Stimulated activated CD4-positive, alpha-beta T cell treated with anti-CD3 and anti-CD28 coated beads, Interleukin-15, amount 100 ng/mL, for 48 hours (primary cell): ENCODE measurements at regions not wholly inside any gene's neighbourhood (a gene's known extent, or its start where the extent isn't known, plus 50 kb on each side); places are given as distances from the start of the nearest gene placed in this dataset.

Experiments
- DNase-seq, 2 donors: peaks; one replicate each; pipeline ENCODE4 v3.0.0-alpha.2; 2020; ENCODE audit warnings: low read depth in 2 of 2

DNA sequence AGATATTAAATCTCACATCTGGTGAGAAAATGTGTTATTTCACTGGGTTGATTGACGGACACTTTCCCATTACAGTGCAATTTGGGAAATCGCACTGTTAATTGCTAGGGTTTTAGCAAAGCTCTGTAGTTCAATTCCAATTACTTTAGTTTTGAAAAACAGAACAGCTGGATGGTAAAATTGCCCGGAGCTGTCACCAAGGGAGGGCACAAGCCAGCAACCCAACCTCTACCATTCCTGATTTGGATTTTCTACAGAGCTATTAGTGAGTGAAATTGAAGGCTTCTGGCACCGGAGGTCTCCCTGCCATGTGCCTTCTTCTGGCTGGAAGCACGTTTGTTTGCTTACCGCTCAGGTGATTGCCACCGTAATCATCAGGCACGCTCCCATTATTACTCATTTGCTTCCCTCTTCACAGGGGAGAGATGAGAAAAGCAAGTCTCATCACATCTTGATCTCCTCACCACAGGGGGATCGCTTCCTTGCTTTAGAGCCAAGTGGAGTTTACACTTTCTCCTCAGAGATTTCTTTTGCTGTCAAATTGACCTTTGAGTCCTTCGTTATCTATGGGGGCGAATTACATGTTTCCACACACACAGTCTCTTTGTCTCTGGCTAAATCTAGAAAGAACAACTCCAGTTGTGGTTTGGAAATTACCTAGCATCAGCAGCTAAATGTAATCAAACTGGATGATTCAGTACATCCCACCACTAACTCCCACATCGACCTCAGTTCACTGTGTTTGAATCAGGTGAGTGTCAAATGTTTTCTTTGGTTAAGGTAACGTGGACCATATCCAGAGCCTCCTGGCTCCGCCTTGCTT lies 421.7 kb upstream of the GOLIM4 start:
- no peak for DNase-seq

DNA sequence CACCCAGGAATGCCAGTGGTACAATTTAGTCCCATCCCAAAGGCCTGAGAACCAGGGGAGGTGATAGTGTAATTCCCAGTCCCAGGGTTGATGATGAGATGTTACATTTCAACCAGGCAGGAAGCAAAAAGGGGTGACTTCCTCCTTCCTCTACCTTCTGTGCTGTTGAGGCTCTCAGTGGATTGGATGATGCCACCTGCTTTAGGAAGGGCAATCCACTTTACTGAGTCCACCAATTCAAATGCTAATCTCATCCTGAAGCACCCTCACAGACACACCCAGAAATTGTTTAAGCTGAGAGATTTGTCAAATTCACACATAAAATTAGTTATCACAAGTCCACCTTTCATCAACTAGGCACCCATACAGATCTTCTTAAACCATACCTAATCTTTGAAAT lies 418.5 kb upstream of the GOLIM4 start:
- DNase-seq, result no peak

DNA sequence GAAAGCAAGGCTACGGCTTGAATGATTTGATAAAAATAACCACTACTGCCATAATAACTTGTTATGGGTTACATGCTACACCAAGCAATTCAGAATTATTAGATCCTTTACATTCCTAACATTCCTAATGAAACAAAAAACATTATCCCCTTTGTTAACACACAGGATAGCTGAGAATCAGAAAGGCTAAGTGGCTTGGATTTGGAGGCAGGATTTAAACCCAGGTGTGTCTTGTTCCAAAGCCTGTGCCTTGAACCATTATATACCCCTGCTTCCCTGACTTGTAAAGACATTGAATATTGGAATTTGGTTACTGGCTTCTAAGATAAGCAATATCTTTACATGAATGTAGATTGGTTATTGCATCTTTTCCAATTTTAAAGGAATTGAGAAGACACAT lies 417.1 kb upstream of the GOLIM4 start:
- no peak for DNase-seq

DNA sequence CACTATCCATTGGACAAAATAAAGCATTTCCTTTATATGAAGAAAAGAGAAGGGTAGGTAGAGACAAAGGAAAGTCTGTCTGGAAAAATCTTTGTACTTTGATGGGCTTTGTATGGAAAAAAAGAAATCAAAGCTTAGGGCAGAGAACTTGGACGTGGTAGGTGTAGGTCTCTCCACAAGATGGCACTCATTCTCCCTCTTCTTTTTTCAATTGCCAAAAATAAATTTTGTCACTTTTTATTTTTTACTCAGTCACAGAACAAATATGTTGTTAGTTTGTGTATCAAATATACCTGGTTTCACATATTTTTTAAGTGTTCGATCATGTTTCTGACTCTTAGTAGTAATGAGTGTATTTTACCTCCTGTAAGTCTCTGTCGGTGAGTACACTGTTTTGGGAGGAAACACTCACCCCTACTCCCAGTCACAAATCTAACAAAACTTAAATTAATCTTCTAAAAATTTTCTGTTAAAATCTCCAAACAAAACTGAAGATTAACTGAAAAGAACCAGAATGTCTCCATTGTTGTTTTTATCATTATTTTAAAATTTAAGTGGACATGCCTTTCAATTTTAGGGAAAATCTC lies 415.8 kb upstream of the GOLIM4 start:
- no peak for DNase-seq

GRCh38 chr3:168506589-168506988 lies 410.9 kb upstream of the GOLIM4 start:
- DNase-seq, result no peak

- no peak for DNase-seq
Observed at GRCh38 chr3:168501570-168501969, 405.8 kb upstream of the GOLIM4 start.

- no peak for DNase-seq
Observed at GRCh38 chr3:168498194-168498593, 402.5 kb upstream of the GOLIM4 start.

DNA sequence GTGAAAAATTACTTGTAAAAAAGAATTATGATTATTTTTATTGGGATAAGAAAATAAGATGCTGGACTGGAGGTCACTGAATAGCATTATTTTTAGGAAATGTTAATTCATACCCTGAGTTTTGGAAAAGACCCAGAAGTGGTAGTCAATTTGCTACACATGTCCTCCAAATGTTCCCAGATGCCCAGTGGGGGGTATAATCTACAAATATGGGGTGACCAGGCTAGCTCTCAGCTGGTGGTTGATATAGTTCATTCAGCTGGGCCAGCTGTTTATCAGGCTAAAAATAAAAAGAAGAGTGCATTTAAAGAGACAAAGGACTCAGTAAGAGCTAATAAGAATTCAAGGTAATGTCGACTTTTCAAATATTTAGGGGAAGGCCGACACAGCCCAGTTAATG lies 402.0 kb upstream of the GOLIM4 start:
- DNase-seq, result no peak

- no peak for DNase-seq
Observed at GRCh38 chr3:168497183-168497582, 401.5 kb upstream of the GOLIM4 start.

- DNase-seq, result no peak
Observed at GRCh38 chr3:168495932-168496331, 400.2 kb upstream of the GOLIM4 start.

DNA sequence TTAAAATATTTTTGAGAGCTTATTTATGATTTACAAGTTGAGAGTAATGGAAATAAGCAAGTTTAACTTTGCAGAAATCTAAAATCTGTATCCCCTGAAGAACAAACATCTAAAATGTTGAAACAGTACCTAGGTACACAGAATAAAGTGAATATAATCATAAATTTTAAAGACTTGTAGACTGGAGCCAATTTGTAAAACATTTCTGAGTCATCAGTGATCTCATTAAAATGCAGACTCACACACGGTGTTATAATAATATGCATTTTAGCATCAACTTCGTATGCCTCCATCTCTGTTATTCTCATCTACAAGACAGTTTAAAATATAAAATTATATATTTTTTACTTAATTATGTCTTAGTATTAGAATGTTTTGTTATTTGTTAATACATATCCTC lies 399.5 kb upstream of the GOLIM4 start:
- DNase-seq, result no peak

DNA sequence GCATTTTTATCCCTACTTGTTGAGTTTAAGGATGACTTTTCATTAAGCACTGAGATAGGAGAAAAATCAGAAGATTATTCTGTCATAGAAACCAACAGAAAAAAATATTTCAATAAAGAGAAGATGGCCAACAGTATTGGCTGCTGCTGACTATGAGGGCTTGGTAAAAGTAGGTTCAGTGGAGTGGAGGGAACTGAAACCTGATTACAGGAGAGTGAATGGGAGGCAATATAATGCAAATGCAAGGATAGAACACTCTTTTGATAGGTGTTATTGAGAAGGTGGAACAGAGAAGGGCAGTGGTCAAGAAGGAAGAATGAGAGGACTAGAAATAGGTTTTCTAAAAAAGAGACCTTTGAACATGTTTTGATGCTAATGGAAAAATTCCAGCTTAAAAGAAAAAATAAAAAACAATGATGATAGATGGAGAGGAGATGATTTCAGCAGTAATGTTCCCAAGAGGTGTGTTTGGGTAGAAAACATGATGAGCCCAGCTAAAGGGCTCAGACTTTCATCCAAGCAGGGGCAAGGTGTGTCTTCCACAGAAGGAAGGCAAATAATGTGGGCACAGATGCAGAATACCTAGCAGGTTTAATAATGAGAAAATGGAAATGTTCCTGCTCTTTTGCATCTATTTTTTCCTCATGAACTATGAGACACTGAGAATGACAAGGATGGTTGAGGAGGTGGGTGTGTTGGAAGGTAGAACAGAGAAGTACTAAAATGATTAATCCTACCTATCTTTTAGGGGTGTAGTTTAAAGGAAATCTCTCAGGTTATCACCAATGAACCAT lies 397.9 kb upstream of the GOLIM4 start:
- no peak for DNase-seq

DNA sequence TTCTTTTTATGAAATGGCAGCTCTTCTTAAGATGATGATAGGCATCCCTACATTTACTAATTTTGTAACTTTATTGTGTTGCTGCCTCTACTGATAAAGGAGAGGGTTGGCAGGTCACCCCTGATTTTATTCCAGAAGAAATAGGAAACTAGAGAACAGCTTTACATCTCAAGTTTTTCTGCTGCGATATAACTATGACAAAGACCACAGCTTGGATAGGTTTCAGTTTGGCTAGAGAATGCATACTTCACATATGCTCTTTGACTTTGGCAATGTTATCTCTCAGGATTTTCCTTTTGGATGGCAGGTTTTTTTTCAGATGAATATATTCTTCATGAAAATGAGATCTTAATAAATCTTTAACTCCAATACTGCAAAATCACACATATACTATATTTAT lies 395.3 kb upstream of the GOLIM4 start:
- no peak for DNase-seq

DNA sequence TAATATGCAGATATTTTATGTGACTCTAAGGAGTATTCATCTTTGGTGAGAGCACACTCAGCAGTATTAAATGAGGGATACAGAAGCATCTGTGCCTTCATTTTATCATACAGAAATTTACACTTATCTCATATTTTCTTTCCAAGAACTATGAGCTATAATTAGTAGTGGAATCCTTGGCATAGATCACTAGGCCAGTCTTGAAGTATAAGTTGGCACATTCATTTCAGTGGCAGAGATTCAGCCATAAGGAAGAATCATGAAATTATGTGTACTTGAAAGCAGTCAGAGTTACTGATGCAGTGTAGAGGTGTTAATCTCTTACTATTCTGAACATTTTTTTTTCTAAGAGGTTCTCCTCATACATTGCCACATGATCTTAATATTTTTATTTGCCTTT lies 393.6 kb upstream of the GOLIM4 start:
- DNase-seq, result no peak

GRCh38 chr3:168485936-168486335 lies 390.2 kb upstream of the GOLIM4 start:
- no peak for DNase-seq

- DNase-seq, result no peak
Observed at GRCh38 chr3:168476360-168476980, 380.7 kb upstream of the GOLIM4 start.

- DNase-seq, result no peak
Observed at GRCh38 chr3:168475704-168476103, 380.0 kb upstream of the GOLIM4 start.

- DNase-seq, result no peak
Observed at GRCh38 chr3:168473334-168473890, 377.7 kb upstream of the GOLIM4 start.

DNA sequence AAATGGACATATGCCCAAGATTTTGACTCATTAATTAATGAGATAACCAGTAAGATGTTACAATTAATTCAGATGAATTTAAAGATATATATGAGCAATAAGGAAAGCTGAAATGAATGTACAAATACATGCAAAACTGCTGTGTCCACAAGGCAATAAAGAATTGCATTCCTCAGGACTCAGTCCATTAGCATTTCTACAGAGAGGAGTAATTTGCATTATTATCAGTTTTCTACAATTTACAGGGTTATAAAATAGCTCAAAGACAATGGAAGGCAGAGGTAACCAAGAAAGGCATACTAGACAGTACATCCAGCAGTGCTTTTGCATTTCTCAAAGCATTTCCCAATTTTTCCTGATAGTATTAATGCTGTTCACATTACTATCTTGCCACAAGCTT lies 377.1 kb upstream of the GOLIM4 start:
- no peak for DNase-seq

- DNase-seq, result no peak
Observed at GRCh38 chr3:168470380-168470779, 374.7 kb upstream of the GOLIM4 start.

GRCh38 chr3:168469436-168469835 lies 373.7 kb upstream of the GOLIM4 start:
- no peak for DNase-seq

DNA sequence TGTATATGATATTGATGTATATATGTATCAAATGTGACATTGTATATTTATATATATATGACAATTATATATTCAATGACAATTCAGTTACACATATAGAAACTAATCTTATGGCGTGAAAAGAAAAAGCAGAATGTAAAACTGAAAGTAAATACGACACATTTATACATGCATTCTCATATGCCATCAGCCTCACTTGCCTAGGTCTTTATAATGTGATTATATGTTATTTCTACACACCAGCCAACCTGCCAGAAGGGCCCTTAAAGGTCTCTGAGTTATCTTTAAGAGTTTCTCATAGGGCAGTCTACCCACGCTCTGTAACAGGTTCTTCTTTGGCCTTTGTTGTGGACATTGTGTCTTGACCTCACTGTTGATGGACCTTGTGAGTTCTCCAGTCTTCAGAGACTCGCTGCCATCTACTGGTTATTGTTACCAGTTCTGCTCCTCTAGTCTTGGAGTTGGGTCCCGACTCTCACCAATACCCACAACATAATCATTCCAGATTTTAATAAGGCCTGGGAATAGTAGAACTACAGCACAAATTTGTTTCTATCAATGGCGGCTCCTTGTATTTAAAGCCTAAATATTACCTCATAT lies 371.5 kb upstream of the GOLIM4 start:
- DNase-seq, result no peak
